Esophagus muscularis mucosa (tissue), 4 donors: ENCODE measurements at regions not wholly inside any gene's neighbourhood (a gene's known extent, or its start where the extent isn't known, plus 50 kb on each side); places are given as distances from the start of the nearest gene placed in this dataset.

ENCODE experiments used
- EP300 ChIP-seq: sonication (generic); formaldehyde crosslinking; IDR thresholded peaks from one replicate; pipeline ENCODE4 v1.6.1; 2017; ENCODE audit warnings: antibody characterized with exemption
- POLR2A ChIP-seq: fragments of 450-650 bp; IDR thresholded peaks from one replicate; pipeline ENCODE4 v1.6.1; 2017; ENCODE audit warnings: antibody characterized with exemption, moderate library complexity, mild to moderate bottlenecking, low read depth
- POLR2AphosphoS5 ChIP-seq, 2 donors: sonication (generic); formaldehyde crosslinking; IDR thresholded peaks; one replicate each; pipeline ENCODE4 v1.6.1; 2017; ENCODE audit warnings: antibody characterized with exemption in 2 of 2
- TF ChIP-seq, protein P1 (sequence below), 3 experiments: fragments of 200-600 bp in 2 of 3; fragments of 450-650 bp in 1 of 3; sonication (generic) in 2 of 3; IDR thresholded peaks; one replicate each; pipeline ENCODE4 v1.5.1; 2017 to 2019; ENCODE audit warnings: antibody characterized with exemption in 3 of 3, mild to moderate bottlenecking in 2 of 3, moderate library complexity in 1 of 3

GRCh38 chr9:1421436-1421835 is 371.3 kb downstream of the DMRT2 start:
- TF ChIP-seq, protein P1, sequence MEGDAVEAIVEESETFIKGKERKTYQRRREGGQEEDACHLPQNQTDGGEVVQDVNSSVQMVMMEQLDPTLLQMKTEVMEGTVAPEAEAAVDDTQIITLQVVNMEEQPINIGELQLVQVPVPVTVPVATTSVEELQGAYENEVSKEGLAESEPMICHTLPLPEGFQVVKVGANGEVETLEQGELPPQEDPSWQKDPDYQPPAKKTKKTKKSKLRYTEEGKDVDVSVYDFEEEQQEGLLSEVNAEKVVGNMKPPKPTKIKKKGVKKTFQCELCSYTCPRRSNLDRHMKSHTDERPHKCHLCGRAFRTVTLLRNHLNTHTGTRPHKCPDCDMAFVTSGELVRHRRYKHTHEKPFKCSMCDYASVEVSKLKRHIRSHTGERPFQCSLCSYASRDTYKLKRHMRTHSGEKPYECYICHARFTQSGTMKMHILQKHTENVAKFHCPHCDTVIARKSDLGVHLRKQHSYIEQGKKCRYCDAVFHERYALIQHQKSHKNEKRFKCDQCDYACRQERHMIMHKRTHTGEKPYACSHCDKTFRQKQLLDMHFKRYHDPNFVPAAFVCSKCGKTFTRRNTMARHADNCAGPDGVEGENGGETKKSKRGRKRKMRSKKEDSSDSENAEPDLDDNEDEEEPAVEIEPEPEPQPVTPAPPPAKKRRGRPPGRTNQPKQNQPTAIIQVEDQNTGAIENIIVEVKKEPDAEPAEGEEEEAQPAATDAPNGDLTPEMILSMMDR (IDR thresholded peaks at IDR 0.05): no peak
- TF ChIP-seq POLR2AphosphoS5 (IDR thresholded peaks at IDR 0.05) (no peak), POLR2A (no peak), EP300 (no peak)
